Nephron (organoid): ENCODE measurements at regions not wholly inside any gene's neighbourhood (a gene's known extent, or its start where the extent isn't known, plus 50 kb on each side); places are given as distances from the start of the nearest gene placed in this dataset.

Experiments used
- H3K27ac Mint-ChIP-seq, 3 experiments: 2 replicates each; pipeline ENCODE4 v1.8.0; 2020; ENCODE audit warnings: mixed read lengths in 3 of 3, mild to moderate bottlenecking in 2 of 3, moderate library complexity in 1 of 3
- H3K27me3 Mint-ChIP-seq: 2 replicates; pipeline ENCODE4 v1.8.0; 2021; ENCODE audit warnings: low read depth, mild to moderate bottlenecking, moderate library complexity, mixed read lengths
- H3K36me3 Mint-ChIP-seq: 2 replicates; pipeline ENCODE4 v1.8.0; 2020; ENCODE audit warnings: low read depth, mixed read lengths
- H3K4me1 Mint-ChIP-seq: 2 replicates; pipeline ENCODE4 v1.8.0; 2020; ENCODE audit warnings: mixed read lengths
- H3K4me3 Mint-ChIP-seq, 3 experiments: 2 replicates each; pipeline ENCODE4 v1.8.0; 2020; ENCODE audit warnings: mild to moderate bottlenecking in 3 of 3, mixed read lengths in 3 of 3, moderate library complexity in 2 of 3
- H3K9me3 Mint-ChIP-seq: 2 replicates; pipeline ENCODE4 v1.8.0; 2020; ENCODE audit warnings: mixed read lengths
- CTCF ChIP-seq, 3 experiments: fragments of 200-600 bp; sonication (generic); IDR thresholded peaks; one replicate each; pipeline ENCODE4 v1.5.0; 2021; ENCODE audit warnings: antibody characterized with exemption in 3 of 3; ENCODE audit not compliant: unreplicated experiment in 3 of 3

GRCh38 chr1:184875218-184875617 lies 99.1 kb downstream of the NIBAN1 start:
- Mint-ChIP-seq H3K9me3 (peaks cover 5% of the 10 kb centered on the region), H3K4me3 (no peak overlapping the region), H3K4me1 (no peaks in the 10 kb centered on the region), H3K36me3 (no peaks in the 10 kb centered on the region), H3K27ac (no peak overlapping the region), H3K27me3 (no peaks in the 10 kb centered on the region)
- TF ChIP-seq CTCF (IDR thresholded peaks at IDR 0.05; ENCODE audit: unreplicated experiment in 3 of 3) = no peak

GRCh38 chr1:184870319-184870718 lies 104.0 kb downstream of the NIBAN1 start:
- no peaks in the 10 kb centered on the region for H3K4me1 Mint-ChIP-seq
- no peak overlapping the region for H3K27ac Mint-ChIP-seq
- H3K27me3 Mint-ChIP-seq = no peaks in the 10 kb centered on the region
- no peak overlapping the region for H3K4me3 Mint-ChIP-seq
- peaks cover 5% of the 10 kb centered on the region for H3K9me3 Mint-ChIP-seq
- no peaks in the 10 kb centered on the region for H3K36me3 Mint-ChIP-seq
- TF ChIP-seq CTCF (IDR thresholded peaks at IDR 0.05; ENCODE audit: unreplicated experiment in 3 of 3) = no peak

GRCh38 chr1:184867866-184868689 lies 106.2 kb downstream of the NIBAN1 start:
- Mint-ChIP-seq H3K9me3 (peaks cover 2% of the 10 kb centered on the region), H3K27ac (no peak overlapping the region), H3K4me1 (no peaks in the 10 kb centered on the region), H3K36me3 (no peaks in the 10 kb centered on the region), H3K27me3 (no peaks in the 10 kb centered on the region), H3K4me3 (no peak overlapping the region)
- TF ChIP-seq CTCF (IDR thresholded peaks at IDR 0.05; ENCODE audit: unreplicated experiment in 3 of 3) = no peak

GRCh38 chr1:184866991-184867788 lies 107.1 kb downstream of the NIBAN1 start:
- Mint-ChIP-seq H3K36me3 (no peaks in the 10 kb centered on the region), H3K27me3 (no peaks in the 10 kb centered on the region), H3K9me3 (peaks cover 2% of the 10 kb centered on the region), H3K27ac (no peak overlapping the region), H3K4me1 (no peaks in the 10 kb centered on the region), H3K4me3 (no peak overlapping the region)
- TF ChIP-seq CTCF (IDR thresholded peaks at IDR 0.05; ENCODE audit: unreplicated experiment in 3 of 3) = no peak

GRCh38 chr1:184866586-184866985 lies 107.7 kb downstream of the NIBAN1 start:
- H3K36me3 Mint-ChIP-seq = no peaks in the 10 kb centered on the region
- TF ChIP-seq CTCF (IDR thresholded peaks at IDR 0.05; ENCODE audit: unreplicated experiment in 3 of 3) = no peak
- H3K27me3 Mint-ChIP-seq = no peaks in the 10 kb centered on the region
- H3K9me3 Mint-ChIP-seq = no peaks in the 10 kb centered on the region
- no peaks in the 10 kb centered on the region for H3K4me1 Mint-ChIP-seq
- no peak overlapping the region for H3K27ac Mint-ChIP-seq
- H3K4me3 Mint-ChIP-seq = no peak overlapping the region
